ENCODE measurements at regions not wholly inside any gene's neighbourhood (a gene's known extent, or its start where the extent isn't known, plus 50 kb on each side); places are given as distances from the start of the nearest gene placed in this dataset.
"Not testable (repeated sequence)": the region's sequence is repeated elsewhere in the genome, so short reads cannot be mapped to it uniquely, and the experiment has no call there.

- Histone ChIP-seq H3K36me3 (no peaks in the 10 kb centered on the region), H3K4me1 (no peaks in the 10 kb centered on the region), H3K27me3 (no peaks in the 10 kb centered on the region), H3K4me3 (no peak overlapping the region), H3K9me3 (peaks cover 0 to 8% (median 0%) of the 10 kb centered on the region in 3 donors), H3K27ac (no peak overlapping the region)
- ATAC-seq, result no peak
- 85 to 100% methylated on average over 1 to 5 of the region's 5 CpGs for WGBS, 2 donors (ENCODE audit: low coverage in 1 of 2)
- TF ChIP-seq EP300 (IDR thresholded peaks at IDR 0.05), result no peak
- no peak for TF ChIP-seq POLR2AphosphoS5 (IDR thresholded peaks at IDR 0.05)
- TF ChIP-seq CTCF (IDR thresholded peaks at IDR 0.05), result no peak
- no peak for TF ChIP-seq POLR2A (IDR thresholded peaks at IDR 0.05)
Observed at GRCh38 chr4:107492566-107492965, 227.5 kb downstream of the PAPSS1 start.

GRCh38 chr4:107490116-107490515 is 229.9 kb downstream of the PAPSS1 start:
- Histone ChIP-seq H3K36me3 (no peaks in the 10 kb centered on the region), H3K27ac (no peak overlapping the region), H3K4me1 (no peaks in the 10 kb centered on the region), H3K9me3 (no peaks in the 10 kb centered on the region), H3K4me3 (no peak overlapping the region), H3K27me3 (no peaks in the 10 kb centered on the region)
- 88 to 100% methylated on average over 1 to 2 of the region's 2 CpGs for WGBS, 2 donors (ENCODE audit: low coverage in 1 of 2)
- no peak for ATAC-seq
- TF ChIP-seq CTCF (IDR thresholded peaks at IDR 0.05) (no peak), POLR2AphosphoS5 (IDR thresholded peaks at IDR 0.05) (no peak), POLR2A (IDR thresholded peaks at IDR 0.05) (no peak), EP300 (IDR thresholded peaks at IDR 0.05) (no peak)

GRCh38 chr4:107483621-107484020 is 236.4 kb downstream of the PAPSS1 start:
- ATAC-seq, result not testable (repeated sequence)

GRCh38 chr4:107482546-107482945 is 237.5 kb downstream of the PAPSS1 start:
- Histone ChIP-seq H3K4me1 (no peaks in the 10 kb centered on the region), H3K27ac (no peak overlapping the region), H3K36me3 (no peaks in the 10 kb centered on the region), H3K27me3 (no peaks in the 10 kb centered on the region), H3K9me3 (peaks cover 0 to 40% (median 0%) of the 10 kb centered on the region in 3 donors), H3K4me3 (no peak overlapping the region)
- 100% methylated on average over 2 of the region's 2 CpGs; no CpG with 5 or more reads in 1 of the 2 donors for WGBS, 2 donors (ENCODE audit: low coverage in 1 of 2)
- no peak for ATAC-seq
- TF ChIP-seq POLR2AphosphoS5 (IDR thresholded peaks at IDR 0.05) (no peak), EP300 (IDR thresholded peaks at IDR 0.05) (no peak), CTCF (IDR thresholded peaks at IDR 0.05) (no peak)

More at GRCh38 chr4:107483621-107484020, 236.4 kb downstream of the PAPSS1 start:
- peaks cover 0 to 38% (median 0%) of the 10 kb centered on the region in 3 donors for H3K9me3 ChIP-seq
- not testable (repeated sequence) for H3K4me3 ChIP-seq, H3K4me1 ChIP-seq, H3K36me3 ChIP-seq, H3K27ac ChIP-seq, H3K27me3 ChIP-seq
- WGBS, 2 donors (ENCODE audit: low coverage in 1 of 2), result 27% methylated on average over 1 of the region's 1 CpG; no CpG with 5 or more reads in 1 of the 2 donors

- H3K9me3 ChIP-seq, result peaks cover 0 to 33% (median 0%) of the 10 kb centered on the region in 3 donors
- no peak for ATAC-seq
Observed at GRCh38 chr4:107478327-107478980, 241.6 kb downstream of the PAPSS1 start.

More at GRCh38 chr4:107478327-107478980, 241.6 kb downstream of the PAPSS1 start:
- no peaks in the 10 kb centered on the region for H3K27me3 ChIP-seq
- TF ChIP-seq POLR2AphosphoS5 (IDR thresholded peaks at IDR 0.05) (no peak), EP300 (IDR thresholded peaks at IDR 0.05) (no peak), CTCF (IDR thresholded peaks at IDR 0.05) (no peak), POLR2A (IDR thresholded peaks at IDR 0.05) (no peak)
- H3K36me3 ChIP-seq, result no peaks in the 10 kb centered on the region
- no peaks in the 10 kb centered on the region for H3K4me1 ChIP-seq
- no peak overlapping the region for H3K27ac ChIP-seq
- no peak overlapping the region for H3K4me3 ChIP-seq
